HG03571 (cell line): ENCODE measurements at regions not wholly inside any gene's neighbourhood (a gene's known extent, or its start where the extent isn't known, plus 50 kb on each side); places are given as distances from the start of the nearest gene placed in this dataset.
"Not testable (repeated sequence)": the region's sequence is repeated elsewhere in the genome, so short reads cannot be mapped to it uniquely, and the experiment has no call there.

Source experiments
- ATAC-seq: cut with Tn5 transposase; IDR thresholded peaks from one replicate; pipeline ENCODE4 v1.9.1; 2021; ENCODE audit not compliant: unreplicated experiment

- ATAC-seq = no peak
These were observed 319.6 kb downstream of the ZNF326 start for GRCh38 chr1:90314533-90314932.

GRCh38 chr1:90313778-90314177 lies 318.9 kb downstream of the ZNF326 start:
- ATAC-seq = no peak

GRCh38 chr1:90309806-90310205 lies 314.9 kb downstream of the ZNF326 start:
- ATAC-seq = no peak

GRCh38 chr1:90308421-90308820 lies 313.5 kb downstream of the ZNF326 start:
- no peak for ATAC-seq

GRCh38 chr1:90305577-90305976 lies 310.7 kb downstream of the ZNF326 start:
- no peak for ATAC-seq

DNA sequence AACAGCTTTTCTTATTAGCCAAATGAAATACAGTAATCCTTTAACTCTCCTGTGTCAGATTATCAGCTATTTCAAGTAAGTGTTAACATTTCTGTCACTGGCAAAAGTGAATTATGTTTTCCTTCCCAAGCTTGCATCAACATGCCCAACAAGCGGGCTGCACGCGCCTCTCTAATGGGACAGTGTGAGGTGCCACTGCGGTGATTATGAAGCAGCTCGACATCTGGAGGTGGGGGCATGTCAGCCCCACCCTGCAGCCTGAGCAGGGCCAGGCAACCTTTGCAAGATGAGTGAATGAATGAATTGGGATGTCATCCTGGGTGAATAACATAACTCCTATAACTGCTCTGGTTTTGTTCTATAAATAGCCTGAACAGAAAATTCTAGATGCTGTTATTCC lies 301.4 kb downstream of the ZNF326 start:
- no peak for ATAC-seq

DNA sequence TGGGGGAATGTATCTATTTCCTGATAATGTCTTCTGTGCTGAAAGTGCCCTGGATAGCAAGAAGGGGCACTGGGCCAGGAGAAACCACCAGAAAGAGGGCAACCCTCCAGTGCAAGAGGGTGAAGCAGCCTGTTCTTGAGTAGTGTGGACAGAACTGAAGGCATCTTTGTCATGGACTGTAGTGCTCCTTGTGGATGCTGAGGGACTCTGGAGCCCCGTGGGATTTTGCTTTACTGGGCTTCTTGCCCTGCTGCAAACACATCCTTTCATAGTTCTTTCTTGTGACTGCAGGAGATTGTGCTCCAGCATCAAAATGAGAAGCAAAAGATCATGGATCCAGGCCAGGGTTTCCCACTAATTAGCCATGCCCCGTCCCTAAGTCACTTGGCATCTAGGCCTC lies 300.6 kb downstream of the ZNF326 start:
- no peak for ATAC-seq

DNA sequence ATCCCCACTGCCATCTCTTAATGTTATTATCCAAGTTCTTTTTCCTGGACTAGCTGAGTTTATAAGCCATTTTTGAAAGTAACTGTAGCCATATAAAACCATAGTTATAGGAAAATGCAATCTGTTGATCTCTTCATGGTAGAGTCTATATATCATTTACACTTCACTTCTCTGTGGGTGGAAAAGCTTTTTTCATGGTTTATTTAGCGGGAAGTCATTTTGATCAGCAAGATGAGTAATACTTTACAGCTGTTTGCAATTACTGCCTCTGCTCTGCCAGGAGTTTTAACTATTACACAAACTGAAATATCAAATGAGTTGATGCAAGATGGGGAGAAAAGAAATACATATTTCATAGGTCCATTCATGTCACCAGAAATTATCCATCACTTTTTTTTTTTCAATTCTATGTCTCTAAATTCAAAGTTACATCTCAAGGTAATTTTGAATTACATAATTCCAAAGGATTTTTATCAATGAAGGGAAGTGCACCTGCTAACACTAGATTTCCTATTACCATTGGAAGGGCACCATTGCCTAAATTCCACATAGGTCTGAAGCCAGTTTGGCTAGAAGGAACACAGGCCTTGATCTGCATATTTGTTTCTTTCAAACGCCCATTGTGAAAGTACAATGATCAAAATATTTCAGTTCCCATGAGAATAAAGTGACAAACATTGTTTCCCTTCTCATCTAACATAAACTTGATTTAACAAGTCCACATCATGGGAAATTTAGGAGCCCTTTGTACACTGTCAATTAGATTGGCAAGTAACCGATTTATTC lies 296.7 kb downstream of the ZNF326 start:
- ATAC-seq = no peak

DNA sequence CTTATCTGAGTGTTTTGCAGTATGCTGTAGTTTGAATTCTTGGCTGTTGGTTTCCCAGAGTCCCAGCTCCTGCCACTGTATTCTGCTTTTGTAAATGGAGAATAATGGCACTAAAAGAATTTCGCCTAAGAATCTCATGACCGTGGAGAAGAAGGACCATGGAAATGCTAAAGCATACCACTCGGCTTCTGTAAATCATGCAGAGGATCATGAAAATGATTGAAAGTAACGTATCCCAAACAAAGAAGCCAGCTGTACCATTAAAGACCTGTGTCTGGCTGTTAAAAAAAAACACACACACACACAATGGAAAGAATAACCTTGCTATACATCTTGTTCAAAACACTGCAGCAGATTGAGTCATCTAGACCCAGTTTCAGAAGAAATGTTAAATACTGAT lies 287.9 kb downstream of the ZNF326 start:
- no peak for ATAC-seq

DNA sequence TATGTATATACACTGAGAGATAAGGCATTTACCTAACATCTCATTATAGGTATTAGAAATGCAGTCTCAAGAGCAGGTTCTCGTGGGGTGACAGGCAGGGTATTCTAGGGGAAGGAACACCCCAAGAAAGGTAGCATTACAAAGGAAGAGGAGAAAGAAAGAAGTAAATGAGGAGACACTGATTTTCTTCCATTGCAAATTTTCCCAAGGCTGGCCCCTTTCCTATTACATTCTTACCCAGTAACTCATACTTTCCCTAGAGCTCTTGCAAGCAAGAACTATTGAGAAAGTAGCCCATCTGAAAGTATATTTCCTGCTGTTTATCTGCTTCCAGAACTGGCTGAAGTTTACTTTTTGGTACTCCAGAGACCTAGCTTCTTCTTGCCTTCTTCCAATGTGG lies 287.0 kb downstream of the ZNF326 start:
- not testable (repeated sequence) for ATAC-seq

GRCh38 chr1:90277270-90277669 lies 282.4 kb downstream of the ZNF326 start:
- ATAC-seq = no peak

DNA sequence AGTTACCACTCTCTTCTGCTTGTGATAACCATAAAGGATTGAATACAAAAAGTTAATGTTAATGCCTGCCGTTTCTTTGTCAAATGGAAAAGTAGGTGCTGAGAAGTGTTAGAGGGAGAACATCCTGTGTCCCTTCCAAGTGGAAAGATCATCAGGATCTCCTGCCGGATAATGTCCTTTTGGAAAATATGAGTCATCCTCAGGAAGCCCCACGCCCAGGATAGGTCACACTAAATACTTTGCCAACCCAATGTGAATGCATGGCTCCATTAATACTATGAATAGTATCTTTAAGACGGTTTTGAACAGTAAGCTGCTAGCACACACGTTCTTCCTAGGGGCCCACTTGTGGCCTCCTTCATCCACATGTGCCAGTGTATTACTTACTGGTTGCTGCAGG lies 279.5 kb downstream of the ZNF326 start:
- ATAC-seq = no peak

DNA sequence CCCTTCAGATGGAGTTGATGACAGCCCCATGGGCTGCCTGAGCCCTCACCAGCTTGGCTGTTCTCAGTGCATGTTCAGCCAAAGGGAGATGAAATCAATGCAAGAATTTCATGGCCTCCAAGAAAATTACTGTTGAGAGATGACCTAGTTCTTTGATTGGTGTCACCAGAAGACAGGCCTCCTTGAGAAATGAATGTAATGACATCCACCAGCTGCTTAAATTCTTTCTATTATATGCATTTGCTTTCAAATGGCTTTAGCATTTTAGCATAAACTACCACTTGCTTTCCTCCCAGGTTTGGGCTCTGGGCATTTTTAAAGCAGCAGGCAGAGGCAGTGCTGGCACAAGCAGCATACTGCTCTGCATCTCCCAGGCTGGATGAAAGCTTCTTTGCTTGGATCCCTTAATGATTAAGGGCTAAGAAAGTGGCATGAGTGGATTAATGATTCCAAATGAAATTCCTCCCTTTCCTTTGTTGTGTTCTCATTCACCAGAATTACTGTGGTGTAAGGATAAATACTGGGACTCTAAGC lies 278.4 kb downstream of the ZNF326 start:
- ATAC-seq = no peak

GRCh38 chr1:90262791-90263190 lies 267.9 kb downstream of the ZNF326 start:
- ATAC-seq = no peak

DNA sequence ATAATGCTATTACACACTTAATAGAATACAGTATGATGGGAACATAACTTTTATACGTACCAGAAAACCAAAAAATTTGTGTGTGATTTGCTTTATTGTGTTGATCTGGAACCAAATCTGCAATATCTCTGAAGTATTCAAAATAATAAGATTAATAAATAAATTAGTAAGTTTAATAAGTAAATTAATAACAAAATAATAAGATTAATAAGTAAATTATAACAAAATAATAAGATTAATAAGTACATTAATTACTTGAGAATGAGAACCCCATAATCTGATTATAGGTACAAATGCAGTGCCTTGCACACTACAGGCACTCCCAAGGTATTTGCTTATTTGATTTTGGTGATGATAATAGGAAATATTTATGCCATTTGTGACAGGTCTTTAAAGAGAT lies 267.4 kb downstream of the ZNF326 start:
- ATAC-seq = no peak

- ATAC-seq = no peak
These were observed 251.2 kb downstream of the ZNF326 start for GRCh38 chr1:90246069-90246468.

GRCh38 chr1:90236493-90236892 lies 241.6 kb downstream of the ZNF326 start:
- no peak for ATAC-seq

DNA sequence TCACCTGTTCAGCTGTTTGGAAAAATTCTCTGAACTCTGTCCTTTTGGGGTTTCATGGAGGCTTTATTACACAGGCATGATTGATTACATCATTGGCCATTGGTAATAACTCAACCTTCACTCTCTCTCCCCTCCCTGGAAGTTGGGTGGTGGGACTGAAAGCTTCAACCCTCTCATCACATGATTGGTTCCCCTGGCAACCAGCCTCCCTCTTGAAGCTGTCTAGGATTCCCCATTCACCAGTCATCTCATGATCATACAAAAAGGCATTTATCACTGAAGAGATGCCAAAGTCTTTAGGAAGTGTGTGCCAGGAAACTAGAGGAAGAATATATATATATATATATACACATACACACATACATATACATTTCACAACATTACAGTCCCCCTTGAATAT lies 228.5 kb downstream of the ZNF326 start:
- no peak for ATAC-seq

DNA sequence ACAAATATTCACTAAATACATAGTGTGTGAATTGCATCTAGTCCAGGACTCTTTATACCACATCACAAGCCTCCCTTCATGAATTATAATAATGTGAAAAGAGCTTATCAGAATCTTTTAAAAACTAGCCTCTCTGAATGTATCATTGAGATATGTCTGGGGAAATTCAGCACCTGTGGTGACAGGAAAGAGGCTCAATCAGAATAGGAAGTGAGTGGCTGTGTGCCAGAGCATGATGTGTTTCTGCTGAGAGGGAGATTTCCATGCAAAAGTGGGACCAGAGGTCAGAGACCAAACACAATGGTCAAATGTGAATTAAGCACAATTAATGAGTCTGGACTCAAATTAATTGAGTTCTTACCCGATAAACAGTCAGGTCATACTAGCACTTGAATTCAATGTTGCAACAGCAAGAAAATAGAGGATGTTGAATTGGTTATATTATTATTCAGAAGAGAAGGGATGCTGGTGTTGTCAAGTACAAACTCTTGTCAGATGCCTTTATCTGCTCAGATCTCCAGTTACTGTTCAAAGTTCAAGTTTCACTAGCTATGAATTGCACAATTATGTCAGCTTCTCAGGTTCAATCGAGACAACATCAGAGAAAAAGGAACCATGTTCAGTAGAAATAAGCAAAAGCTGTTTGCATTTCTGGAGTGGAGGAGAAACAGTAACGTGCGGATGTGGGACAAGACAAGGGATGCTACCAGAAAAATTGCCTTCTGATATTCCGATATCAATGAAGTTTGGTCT lies 226.2 kb downstream of the ZNF326 start:
- no peak for ATAC-seq

DNA sequence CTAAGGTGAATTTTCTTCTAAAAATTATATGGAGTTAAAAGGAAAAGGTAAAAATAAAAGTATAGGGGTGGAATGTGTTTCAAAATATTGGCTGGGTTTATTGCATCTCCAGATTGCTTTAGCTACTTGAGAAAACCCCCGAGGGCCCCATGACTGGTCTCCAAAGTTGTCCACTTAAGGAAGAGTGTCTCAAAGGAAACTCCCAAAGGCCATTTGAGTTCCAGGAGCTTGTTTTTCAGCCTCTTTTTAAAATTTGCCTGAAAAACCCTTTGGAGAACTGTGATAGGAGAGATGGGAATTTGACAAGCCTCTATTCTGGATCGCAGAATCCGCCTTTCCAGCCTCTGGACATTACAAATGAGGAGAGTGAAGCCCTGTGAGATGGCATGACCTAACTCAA lies 225.6 kb downstream of the ZNF326 start:
- ATAC-seq = no peak

DNA sequence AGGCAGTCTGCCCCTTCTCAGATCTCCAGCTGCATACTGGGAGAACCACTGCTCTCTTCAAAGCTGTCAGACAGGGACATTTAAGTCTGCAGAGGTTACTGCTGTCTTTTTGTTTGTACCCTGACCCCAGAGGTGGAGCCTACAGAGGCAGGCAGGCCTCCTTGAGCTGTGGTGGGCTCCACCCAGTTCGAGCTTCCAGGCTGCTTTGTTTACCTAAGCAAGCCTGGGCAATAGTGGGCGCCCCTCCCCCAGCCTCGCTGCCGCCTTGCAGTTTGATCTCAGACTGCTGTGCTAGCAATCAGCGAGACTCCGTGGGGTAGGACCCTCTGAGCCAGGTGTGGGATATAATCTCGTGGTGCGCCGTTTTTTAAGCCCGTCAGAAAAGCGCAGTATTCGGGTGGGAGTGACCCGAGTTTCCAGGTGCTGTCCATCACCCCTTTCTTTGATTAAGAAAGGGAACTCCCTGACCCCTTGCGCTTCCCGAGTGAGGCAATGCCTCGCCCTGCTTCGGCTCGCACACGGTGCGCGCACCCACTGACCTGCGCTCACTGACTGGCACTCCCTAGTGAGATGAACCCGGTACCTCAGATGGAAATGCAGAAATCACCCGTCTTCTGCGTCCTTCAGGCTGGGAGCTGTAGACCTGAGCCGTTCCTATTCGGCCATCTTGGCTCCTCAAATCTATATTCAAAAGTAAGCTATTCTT lies 224.4 kb downstream of the ZNF326 start:
- not testable (repeated sequence) for ATAC-seq
